A673 (cell line): ENCODE measurements at regions not wholly inside any gene's neighbourhood (a gene's known extent, or its start where the extent isn't known, plus 50 kb on each side); places are given as distances from the start of the nearest gene placed in this dataset.

Experiments used
- CTCF ChIP-seq: fragments of 300-800, 200-600 bp; sonication (generic); conservative IDR thresholded peaks from 2 replicates; pipeline ENCODE4 v1.5.1; 2017; ENCODE audit warnings: low read depth, mild to moderate bottlenecking, antibody characterized with exemption, low read length, moderate library complexity, mixed read lengths
- EZH2 ChIP-seq: fragments of 200-600 bp; sonication (generic); IDR thresholded peaks from 2 replicates; pipeline ENCODE4 v1.6.1; 2017; ENCODE audit warnings: borderline replicate concordance, low read depth, mild to moderate bottlenecking, mixed read lengths, antibody characterized with exemption, low read length; ENCODE audit not compliant: poor library complexity, severe bottlenecking

GRCh38 chr10:2688958-2689357, 378.4 kb upstream of the PFKP start:
- TF ChIP-seq CTCF (no peak), EZH2 (no peak)
